Breast epithelium (tissue), 3 donors: ENCODE measurements at regions not wholly inside any gene's neighbourhood (a gene's known extent, or its start where the extent isn't known, plus 50 kb on each side); places are given as distances from the start of the nearest gene placed in this dataset.

Experiments
- POLR2AphosphoS5 ChIP-seq, 3 donors: sonication (generic); formaldehyde crosslinking; IDR thresholded peaks; one replicate each; pipeline ENCODE4 v1.6.1; 2017; ENCODE audit warnings: antibody characterized with exemption in 3 of 3
- TF ChIP-seq, protein P1 (sequence below), 3 donors: fragments of 450-650 bp; IDR thresholded peaks; one replicate each; pipeline ENCODE4 v1.5.1; 2016 to 2017; ENCODE audit warnings: antibody characterized with exemption in 3 of 3, mild to moderate bottlenecking in 3 of 3, moderate library complexity in 3 of 3

DNA sequence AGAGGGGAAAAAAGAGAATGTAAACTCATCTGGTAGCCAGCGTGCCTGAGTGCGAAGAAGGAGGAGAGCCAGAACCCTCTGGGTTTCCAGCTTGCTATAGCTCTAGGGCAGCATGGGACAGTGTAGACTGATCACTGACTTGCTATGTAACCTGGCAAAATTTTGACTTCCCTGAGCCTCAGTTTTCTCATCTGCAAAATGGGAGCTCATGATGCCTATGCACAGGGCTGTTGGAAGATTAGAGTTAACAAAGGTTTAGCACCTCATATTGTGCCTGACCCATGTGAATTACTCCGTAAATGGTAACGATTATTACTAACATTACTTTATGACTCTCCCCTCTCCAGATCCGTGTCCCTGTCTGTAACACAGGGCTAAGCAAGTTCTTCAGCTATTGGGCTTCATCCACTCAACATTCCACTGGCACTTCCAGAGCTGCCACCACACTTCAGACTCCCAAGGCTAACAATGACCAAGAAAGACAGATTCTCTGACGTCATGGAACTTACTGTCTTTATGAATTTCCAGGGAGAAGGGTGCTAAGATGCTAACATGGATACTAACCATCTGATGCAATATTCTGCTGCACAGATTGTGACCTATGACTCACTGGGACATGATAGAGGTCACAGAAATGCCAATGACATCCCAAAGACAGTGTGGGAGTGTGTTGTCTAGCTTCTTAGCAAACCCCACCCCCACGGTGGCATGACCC, 195.2 kb downstream of the TRIM29 start:
- TF ChIP-seq, protein P1, sequence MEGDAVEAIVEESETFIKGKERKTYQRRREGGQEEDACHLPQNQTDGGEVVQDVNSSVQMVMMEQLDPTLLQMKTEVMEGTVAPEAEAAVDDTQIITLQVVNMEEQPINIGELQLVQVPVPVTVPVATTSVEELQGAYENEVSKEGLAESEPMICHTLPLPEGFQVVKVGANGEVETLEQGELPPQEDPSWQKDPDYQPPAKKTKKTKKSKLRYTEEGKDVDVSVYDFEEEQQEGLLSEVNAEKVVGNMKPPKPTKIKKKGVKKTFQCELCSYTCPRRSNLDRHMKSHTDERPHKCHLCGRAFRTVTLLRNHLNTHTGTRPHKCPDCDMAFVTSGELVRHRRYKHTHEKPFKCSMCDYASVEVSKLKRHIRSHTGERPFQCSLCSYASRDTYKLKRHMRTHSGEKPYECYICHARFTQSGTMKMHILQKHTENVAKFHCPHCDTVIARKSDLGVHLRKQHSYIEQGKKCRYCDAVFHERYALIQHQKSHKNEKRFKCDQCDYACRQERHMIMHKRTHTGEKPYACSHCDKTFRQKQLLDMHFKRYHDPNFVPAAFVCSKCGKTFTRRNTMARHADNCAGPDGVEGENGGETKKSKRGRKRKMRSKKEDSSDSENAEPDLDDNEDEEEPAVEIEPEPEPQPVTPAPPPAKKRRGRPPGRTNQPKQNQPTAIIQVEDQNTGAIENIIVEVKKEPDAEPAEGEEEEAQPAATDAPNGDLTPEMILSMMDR (IDR thresholded peaks at IDR 0.05), result no peak
- TF ChIP-seq POLR2AphosphoS5 (IDR thresholded peaks at IDR 0.05), result no peak
